Stimulated activated CD8-positive, alpha-beta memory T cell treated with anti-CD3 and anti-CD28 coated beads, Interleukin-15, amount 100 ng/mL, for 4 hours (primary cell): ENCODE measurements at regions not wholly inside any gene's neighbourhood (a gene's known extent, or its start where the extent isn't known, plus 50 kb on each side); places are given as distances from the start of the nearest gene placed in this dataset.

Experiments used
- DNase-seq, 2 donors: peaks; one replicate each; pipeline ENCODE4 v3.0.0-alpha.2; 2020; ENCODE audit warnings: low read depth in 2 of 2

- DNase-seq: no peak
Observed at GRCh38 chr2:6454286-6454990, 411.3 kb downstream of the CMPK2 start.

DNA sequence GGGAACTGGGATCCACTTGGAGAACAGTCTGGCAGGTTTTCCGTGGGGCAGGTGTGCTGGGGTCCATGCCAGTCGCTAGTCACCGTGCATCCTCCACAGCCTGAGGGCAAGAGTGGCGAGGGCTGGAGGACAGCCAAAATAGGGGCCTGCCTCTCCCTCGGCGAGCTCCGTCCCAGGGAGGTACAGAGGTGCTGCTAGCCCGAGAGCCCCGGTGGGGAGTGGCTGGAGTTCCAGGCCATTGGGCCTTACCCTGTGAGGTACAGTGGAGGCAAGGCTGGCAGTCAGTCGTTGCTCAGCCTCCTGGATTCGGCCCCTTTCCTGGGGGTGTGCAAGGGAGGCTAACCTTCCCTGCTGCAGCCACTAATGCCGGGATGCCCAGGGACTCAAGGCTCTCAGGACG is 406.6 kb downstream of the CMPK2 start:
- DNase-seq: no peak

- no peak for DNase-seq
Observed at GRCh38 chr2:6470518-6470917, 395.2 kb downstream of the CMPK2 start.

DNA sequence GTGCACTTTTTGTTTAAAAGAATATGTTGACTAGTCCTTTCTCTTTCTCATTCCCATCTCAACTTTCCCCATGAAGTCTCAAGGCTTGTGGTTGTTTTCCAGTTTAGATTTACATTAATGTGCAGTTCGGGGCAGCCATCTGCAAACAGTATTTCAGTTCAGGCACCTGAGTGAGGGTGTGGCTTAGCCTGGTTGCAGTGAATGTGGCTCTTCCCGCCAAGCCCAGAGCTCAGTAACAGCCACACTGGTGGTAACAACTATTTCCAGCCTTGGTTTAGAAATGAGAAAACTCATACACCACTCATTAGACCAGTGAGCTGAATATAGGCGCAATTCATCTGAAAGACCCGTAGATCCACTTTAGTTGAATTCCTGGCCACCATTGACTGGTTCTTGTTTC is 394.3 kb downstream of the CMPK2 start:
- no peak for DNase-seq

- DNase-seq: no peak
Observed at GRCh38 chr2:6474161-6475140, 391.3 kb downstream of the CMPK2 start.

GRCh38 chr2:6475155-6475940 is 390.4 kb downstream of the CMPK2 start:
- DNase-seq: no peak

GRCh38 chr2:6480514-6480913 is 385.2 kb downstream of the CMPK2 start:
- no peak for DNase-seq

GRCh38 chr2:6482256-6482655 is 383.5 kb downstream of the CMPK2 start:
- DNase-seq: no peak

DNA sequence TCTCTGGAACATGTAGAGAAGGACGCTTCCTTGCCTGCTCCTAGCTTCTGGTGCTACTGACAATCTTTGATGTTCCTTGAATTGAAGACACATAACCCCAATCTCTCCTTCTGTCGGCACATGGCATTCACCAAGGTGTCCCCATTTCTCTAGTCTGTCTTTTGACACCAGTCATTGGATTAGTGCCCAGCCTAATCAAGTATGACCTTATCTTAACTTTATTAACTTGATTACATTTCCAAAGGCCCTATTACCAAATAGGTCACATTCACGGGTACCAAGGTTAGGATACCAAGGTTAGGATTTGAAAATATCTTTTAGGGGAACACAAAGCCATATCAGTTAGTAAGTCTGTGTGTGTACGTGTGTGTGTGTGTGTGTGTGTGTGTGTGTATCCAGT is 377.9 kb downstream of the CMPK2 start:
- DNase-seq: no peak

DNA sequence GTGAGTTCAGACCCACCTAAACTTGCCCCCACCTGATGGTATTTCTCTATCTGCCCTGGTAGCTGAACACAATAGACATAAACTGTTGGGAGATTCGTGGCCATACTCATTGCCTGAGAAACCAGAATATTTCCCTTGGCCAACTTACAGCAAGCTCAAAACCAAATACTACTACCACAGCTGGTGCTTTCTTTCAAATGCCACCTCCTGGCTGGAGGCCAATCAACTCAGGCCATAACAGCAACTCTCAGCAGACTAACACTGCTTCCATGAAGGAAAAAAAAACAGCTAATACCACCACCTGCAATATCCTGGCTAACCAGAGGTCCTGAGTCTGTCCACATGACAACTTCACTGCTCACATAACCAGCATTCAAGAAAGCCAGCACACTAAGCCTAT is 373.1 kb downstream of the CMPK2 start:
- DNase-seq: no peak

DNA sequence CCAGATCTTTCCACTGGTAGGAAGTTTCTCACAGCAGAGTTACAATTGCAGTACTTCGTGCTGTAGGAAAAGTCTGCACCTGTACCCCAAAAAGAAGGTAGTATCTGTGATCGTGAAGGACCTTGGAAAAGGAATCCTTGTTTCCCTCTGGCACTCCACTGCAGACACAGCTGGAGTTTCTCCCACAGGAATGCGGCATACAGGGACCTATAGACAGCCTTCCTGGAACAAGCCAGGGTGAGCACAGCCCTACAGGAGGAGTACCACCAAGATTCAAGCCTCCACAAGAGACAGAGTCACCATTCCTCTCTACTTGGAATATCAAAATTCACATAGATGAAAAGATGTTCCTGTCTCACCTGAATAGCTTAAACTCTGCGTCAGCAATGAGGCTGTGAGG is 372.4 kb downstream of the CMPK2 start:
- no peak for DNase-seq

- no peak for DNase-seq
Observed at GRCh38 chr2:6493669-6494068, 372.0 kb downstream of the CMPK2 start.

DNA sequence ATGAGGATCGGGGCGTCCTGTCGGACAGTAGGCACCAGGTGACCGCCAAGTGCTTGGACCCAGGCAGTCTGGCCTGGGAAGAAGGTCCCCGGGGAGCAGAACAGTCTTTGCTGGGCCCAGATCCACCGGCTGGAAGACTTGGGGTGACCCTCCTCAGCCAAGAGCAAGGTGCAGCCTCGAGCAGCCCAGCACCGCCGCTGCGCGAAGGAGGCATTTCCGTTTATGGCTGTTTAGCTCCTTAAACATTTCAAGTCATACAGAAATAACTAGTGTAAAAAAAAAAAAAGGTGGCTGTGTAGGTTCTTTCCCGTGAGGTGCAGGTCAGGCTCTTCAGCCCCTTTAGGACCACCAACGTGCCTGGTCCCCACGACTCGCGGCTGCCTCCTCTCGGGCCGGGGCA is 370.2 kb downstream of the CMPK2 start:
- DNase-seq: no peak

- DNase-seq: no peak
Observed at GRCh38 chr2:6496376-6496775, 369.3 kb downstream of the CMPK2 start.

DNA sequence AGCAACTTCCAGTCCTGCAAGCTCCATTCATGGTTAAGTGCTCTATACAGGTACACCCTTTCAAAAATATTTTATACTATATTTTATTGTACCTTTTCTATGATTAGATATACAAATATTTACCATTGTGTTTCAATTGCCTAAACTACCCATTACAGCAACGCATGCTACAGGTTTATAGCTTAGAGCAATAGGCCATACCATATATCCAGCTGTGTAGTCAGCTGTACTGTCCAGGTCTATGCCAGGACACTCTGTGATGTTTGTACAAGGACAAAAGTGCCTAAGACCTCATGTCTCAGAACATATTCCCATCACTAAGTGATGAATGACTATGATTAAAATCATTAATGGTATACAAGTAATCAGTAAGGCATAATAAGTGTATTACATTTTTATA is 368.7 kb downstream of the CMPK2 start:
- no peak for DNase-seq

GRCh38 chr2:6498841-6499240 is 366.9 kb downstream of the CMPK2 start:
- DNase-seq: no peak

DNA sequence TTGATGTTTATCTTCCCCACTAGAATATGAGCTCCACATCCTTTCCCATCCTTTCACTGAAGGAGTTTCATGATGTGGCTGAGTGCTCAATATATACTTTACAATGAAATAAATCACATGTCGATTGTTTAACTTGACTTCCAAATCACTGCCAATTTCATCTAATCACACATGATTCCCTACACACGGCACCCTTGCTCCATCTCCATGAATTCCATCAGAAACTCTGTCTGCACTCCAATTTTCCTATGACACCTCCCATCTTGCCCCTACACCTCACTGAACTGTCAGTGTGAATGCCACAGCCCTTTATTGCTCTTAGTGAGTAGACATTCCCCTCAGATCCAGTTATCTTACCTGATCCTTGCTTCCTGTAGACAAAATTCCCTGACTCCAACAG is 366.0 kb downstream of the CMPK2 start:
- no peak for DNase-seq

GRCh38 chr2:6506361-6506794 is 359.3 kb downstream of the CMPK2 start:
- no peak for DNase-seq

DNA sequence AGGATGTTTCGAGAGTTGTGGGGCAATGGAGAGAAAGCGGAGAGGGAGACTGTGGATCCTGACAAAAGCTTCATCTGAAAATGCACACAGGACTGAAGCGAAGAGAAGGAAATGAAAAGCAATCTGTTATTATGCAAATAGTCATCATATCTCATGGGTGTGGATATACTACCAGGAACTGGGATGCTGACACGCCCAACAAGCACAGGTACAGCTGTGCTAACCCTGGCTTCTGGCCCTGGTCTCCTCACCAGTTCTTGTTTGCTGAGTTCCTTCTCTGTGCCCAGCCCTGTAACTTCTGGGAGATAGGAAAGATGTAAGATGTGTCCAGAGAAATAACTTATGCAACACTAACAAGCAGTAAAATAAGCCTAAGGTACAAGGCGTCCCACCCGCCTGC is 358.8 kb downstream of the CMPK2 start:
- DNase-seq: no peak

DNA sequence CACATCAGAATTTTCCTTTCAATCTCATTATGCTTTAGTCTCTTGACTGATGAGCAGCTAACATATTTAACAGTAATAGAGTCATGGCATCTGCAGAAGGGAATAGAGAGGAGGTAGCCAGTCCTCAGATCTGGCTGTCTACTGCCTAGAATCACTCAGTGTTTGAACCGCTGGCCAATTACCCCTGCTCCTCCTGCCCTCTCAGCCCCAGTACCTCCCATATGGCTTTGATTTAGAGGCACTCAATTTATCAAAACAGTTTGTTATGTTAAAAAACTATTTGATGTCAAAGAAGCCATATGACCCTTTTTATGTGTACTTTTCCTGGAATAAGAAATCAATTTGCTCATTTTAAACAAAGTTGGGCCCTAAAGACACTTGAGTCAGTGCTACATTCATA is 355.2 kb downstream of the CMPK2 start:
- no peak for DNase-seq

DNA sequence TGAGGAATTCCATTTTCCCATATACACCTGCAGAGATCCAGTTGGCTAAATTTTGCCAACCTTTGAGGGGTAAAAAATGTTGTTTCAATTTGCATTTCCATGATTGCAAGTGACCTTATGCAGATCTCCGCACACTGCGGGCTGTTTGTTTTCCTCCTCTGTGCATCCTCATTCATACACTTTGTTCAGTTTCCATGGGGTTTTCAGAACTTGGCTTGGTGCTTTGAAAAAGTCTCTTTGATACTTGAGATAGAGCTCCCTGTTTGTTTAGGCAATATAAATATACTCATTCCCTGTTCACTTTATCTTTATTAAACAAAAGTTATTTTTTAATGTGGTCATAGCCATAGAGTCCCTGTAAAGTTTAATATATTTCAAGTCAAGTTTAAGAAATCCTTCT is 353.1 kb downstream of the CMPK2 start:
- no peak for DNase-seq

DNA sequence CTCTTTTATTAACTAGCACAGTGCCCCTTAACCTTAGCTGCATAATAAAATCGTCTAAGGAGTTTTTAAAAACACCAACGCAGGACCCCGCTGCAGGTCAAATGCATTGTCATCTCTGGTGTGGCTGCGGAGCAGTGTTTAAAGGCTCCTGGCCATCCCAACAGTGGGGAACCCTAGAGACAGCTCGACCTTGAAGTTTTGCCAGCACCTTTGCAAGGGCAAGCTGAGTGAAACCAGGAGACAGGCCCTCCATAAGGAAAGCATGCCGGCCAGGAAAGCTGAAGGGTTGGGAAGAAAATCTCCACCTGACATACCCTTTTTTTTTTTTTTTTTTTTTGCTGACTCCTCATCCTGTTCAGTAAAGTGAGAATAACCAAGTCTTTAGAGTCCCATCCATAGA is 349.0 kb downstream of the CMPK2 start:
- DNase-seq: no peak
